PFSK-1 (cell line): ENCODE measurements at regions not wholly inside any gene's neighbourhood (a gene's known extent, or its start where the extent isn't known, plus 50 kb on each side); places are given as distances from the start of the nearest gene placed in this dataset.

Source experiments
- POLR2AphosphoS5 ChIP-seq: IDR thresholded peaks from 2 replicates; pipeline ENCODE4 v1.6.1; 2012; ENCODE audit warnings: low read depth, mild to moderate bottlenecking, control low read depth, low read length, moderate library complexity
- REST ChIP-seq, 2 experiments: IDR thresholded peaks; 2 replicates each; pipeline versions ENCODE4 v1.6.1 to v1.8.0; 2011 to 2012; ENCODE audit warnings: low read depth in 2 of 2, low read length in 2 of 2, control low read depth in 1 of 2, inconsistent platforms in 1 of 2, mild to moderate bottlenecking in 1 of 2, moderate library complexity in 1 of 2; ENCODE audit not compliant: insufficient read depth in 1 of 2
- TAF1 ChIP-seq: IDR thresholded peaks from 2 replicates; pipeline ENCODE4 v1.6.1; 2012; ENCODE audit warnings: low read length, control low read depth, borderline replicate concordance; ENCODE audit not compliant: insufficient read depth

- TF ChIP-seq REST (IDR thresholded peaks at IDR 0.05; ENCODE audit: insufficient read depth in 1 of 2, low read depth in 2 of 2, low read length in 2 of 2) = no peak
- TF ChIP-seq TAF1 = no peak
- no peak for TF ChIP-seq POLR2AphosphoS5
Measured at GRCh38 chrX:39117101-39117500, 315.8 kb downstream of the MID1IP1 start.
